K562 (cell line): ENCODE measurements at regions not wholly inside any gene's neighbourhood (a gene's known extent, or its start where the extent isn't known, plus 50 kb on each side); places are given as distances from the start of the nearest gene placed in this dataset.

Source experiments
- ASH1L ChIP-seq: fragments of 450-650 bp; IDR thresholded peaks from 2 replicates; pipeline ENCODE4 v1.6.1; 2018; ENCODE audit warnings: borderline replicate concordance, mild to moderate bottlenecking, low read depth; ENCODE audit not compliant: partially characterized antibody
- TF ChIP-seq, protein P1 (sequence below), 2 experiments: fragments of 450-650 bp in 1 of 2; sonication (generic) in 1 of 2; formaldehyde crosslinking in 1 of 2; IDR thresholded peaks; 2 replicates each; pipeline versions ENCODE4 v1.7.1 to v1.9.0; 2016 to 2022; ENCODE audit warnings: inconsistent platforms in 1 of 2, mild to moderate bottlenecking in 1 of 2, missing genetic modification reagents in 1 of 2

DNA sequence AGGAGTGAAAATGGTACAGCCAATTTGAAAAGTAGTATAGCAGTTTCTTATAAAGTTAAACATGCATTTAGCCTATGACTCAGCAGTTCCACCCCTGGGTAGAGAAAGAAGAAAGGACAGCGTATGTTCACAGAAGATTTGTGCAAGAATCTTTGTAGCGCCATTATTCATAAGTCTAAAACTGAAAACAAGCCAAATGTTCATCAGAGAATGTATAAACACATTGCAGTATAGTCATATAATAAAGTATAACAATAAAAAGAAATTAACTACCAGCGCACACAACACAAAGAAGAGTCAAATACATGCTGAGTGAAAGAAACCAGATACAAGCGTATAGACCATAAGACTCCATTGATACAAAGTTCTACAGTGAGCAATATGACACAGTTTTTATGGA, 294.0 kb downstream of the SAMD5 start (continued):
- TF ChIP-seq, protein P1, sequence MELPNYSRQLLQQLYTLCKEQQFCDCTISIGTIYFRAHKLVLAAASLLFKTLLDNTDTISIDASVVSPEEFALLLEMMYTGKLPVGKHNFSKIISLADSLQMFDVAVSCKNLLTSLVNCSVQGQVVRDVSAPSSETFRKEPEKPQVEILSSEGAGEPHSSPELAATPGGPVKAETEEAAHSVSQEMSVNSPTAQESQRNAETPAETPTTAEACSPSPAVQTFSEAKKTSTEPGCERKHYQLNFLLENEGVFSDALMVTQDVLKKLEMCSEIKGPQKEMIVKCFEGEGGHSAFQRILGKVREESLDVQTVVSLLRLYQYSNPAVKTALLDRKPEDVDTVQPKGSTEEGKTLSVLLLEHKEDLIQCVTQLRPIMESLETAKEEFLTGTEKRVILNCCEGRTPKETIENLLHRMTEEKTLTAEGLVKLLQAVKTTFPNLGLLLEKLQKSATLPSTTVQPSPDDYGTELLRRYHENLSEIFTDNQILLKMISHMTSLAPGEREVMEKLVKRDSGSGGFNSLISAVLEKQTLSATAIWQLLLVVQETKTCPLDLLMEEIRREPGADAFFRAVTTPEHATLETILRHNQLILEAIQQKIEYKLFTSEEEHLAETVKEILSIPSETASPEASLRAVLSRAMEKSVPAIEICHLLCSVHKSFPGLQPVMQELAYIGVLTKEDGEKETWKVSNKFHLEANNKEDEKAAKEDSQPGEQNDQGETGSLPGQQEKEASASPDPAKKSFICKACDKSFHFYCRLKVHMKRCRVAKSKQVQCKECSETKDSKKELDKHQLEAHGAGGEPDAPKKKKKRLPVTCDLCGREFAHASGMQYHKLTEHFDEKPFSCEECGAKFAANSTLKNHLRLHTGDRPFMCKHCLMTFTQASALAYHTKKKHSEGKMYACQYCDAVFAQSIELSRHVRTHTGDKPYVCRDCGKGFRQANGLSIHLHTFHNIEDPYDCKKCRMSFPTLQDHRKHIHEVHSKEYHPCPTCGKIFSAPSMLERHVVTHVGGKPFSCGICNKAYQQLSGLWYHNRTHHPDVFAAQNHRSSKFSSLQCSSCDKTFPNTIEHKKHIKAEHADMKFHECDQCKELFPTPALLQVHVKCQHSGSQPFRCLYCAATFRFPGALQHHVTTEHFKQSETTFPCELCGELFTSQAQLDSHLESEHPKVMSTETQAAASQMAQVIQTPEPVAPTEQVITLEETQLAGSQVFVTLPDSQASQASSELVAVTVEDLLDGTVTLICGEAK (IDR thresholded peaks at IDR 0.05), result peak; percentile 38; the same call in 1 of the 2 replicates
- TF ChIP-seq, protein P1 (CRISPR knock-in tag; IDR thresholded peaks at IDR 0.05), result no peak
- no peak for TF ChIP-seq ASH1L
- TF ChIP-seq, all 486 proteins: peak for 14
